ENCODE measurements at regions not wholly inside any gene's neighbourhood (a gene's known extent, or its start where the extent isn't known, plus 50 kb on each side); places are given as distances from the start of the nearest gene placed in this dataset.

DNA sequence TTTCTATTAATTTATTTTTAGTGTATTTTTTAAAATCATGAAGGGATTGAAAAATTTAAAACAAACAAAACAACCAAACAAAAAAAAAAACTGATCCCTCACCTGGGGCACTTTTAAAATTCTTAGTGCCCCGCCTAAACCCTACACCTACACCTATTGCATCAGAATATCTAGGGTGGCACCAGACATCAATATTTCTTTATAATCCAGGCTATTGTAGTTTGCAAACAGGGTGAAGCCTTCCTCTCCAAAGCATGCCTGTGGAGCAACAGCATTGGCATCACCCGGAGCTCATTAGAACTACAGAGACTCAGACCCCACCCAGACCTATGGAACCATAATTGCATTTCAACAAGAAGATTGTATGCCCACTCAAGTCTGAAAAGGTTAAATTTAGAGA is 54.9 kb upstream of the ACP3 start:
- TF ChIP-seq POLR2A (IDR thresholded peaks at IDR 0.05; ENCODE audit: low read depth, low read length) (no peak), POLR2AphosphoS5 (IDR thresholded peaks at IDR 0.05; ENCODE audit: low read depth, low read length) (no peak), TAF1 (IDR thresholded peaks at IDR 0.05; ENCODE audit: borderline replicate concordance, low read depth, low read length) (no peak)
